GM21825 (cell line): ENCODE measurements at regions not wholly inside any gene's neighbourhood (a gene's known extent, or its start where the extent isn't known, plus 50 kb on each side); places are given as distances from the start of the nearest gene placed in this dataset.

Source experiments
- ATAC-seq: cut with Tn5 transposase; IDR thresholded peaks from one replicate; pipeline ENCODE4 v1.9.1; 2021; ENCODE audit warnings: mild to moderate bottlenecking, moderate library complexity; ENCODE audit not compliant: unreplicated experiment

DNA sequence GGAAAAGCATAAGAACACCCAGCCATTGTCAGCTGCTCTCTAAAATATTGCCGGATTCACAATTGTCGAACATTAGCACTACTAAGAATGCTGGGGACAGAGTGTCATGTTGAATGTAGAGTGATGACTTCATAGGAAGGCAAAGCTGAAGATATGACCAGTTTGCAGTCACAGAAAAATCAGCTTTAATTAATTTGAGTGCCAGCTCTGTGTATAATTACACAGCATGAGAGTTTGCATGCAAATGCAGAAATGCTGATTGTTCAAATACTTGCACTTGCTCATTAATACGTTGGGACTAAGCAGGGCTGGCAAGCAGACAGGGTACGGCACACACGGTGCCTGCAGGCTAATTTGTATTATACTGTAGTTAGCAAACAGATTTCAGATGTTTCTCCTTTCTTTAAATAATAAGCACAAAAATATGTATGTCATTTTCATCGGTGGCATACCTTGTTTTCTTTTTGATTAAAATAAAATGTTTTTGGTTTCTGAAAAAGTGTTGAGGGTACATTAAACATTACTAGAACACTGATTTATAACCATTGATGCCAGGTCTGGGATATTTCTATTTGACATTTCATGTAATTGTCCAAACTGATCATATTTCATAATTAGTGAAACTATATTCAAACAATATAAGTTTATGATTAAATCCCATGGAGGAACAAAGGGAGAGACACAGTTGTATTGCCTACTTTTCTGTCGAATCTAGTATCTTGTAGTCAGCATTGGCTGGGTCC lies 99.8 kb upstream of the ADGRL2 start:
- ATAC-seq, result no peak

DNA sequence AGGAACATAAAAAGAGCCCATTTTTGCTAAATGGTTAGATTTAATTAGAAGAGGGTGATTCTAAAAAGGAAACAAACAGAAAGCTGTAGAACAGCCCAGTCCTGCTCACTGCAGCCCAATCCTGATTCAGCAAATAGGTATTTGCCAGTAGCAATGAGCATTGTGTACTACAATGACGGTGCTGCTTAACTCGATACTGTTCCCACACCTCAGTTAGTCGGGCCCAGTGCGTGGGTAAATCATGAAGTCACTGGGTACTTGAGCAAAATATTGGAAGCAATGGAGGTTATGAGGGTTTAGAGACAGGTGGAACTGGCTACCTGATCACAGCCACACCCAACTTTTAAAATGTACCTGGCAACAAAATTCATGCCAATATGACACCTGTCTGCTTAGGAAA lies 101.5 kb upstream of the ADGRL2 start:
- no peak for ATAC-seq

DNA sequence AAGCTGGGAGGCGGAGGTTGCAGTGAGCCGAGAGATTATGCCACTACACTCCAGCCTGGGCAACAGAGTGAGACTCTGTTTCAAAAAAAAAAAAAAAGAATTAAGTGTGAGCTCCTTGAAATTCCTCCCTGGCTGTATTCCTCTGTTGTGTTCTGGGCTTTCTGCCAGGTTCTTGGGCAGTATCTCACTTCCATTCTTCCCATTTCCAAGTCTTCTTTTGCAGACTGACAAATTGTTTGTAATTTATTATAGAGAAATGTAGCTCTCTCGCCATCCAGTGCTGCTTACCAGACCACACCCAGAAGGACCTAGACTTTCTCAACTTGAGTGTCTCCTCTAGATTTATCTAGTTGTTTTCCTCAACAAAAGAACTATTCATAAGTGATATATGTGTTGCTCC lies 105.0 kb upstream of the ADGRL2 start:
- ATAC-seq, result no peak

DNA sequence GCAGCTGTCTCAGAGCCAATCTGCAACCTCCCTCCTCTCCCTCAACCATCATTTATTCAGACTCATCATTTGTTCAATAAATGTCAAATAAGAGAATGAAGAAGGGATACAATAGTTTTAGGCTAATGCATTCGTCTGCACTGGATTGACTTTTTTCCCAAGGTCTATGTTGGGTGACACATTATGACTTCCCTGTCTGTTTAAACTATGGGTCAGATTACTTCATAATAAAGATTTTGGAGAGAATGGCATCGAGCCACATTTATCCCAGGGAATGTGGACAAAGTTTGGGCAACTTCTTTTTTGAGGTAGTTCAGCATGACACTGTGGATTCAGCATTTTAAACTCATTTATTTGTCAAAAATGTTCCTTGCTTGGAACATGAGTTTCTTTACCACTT lies 107.4 kb upstream of the ADGRL2 start:
- no peak for ATAC-seq

DNA sequence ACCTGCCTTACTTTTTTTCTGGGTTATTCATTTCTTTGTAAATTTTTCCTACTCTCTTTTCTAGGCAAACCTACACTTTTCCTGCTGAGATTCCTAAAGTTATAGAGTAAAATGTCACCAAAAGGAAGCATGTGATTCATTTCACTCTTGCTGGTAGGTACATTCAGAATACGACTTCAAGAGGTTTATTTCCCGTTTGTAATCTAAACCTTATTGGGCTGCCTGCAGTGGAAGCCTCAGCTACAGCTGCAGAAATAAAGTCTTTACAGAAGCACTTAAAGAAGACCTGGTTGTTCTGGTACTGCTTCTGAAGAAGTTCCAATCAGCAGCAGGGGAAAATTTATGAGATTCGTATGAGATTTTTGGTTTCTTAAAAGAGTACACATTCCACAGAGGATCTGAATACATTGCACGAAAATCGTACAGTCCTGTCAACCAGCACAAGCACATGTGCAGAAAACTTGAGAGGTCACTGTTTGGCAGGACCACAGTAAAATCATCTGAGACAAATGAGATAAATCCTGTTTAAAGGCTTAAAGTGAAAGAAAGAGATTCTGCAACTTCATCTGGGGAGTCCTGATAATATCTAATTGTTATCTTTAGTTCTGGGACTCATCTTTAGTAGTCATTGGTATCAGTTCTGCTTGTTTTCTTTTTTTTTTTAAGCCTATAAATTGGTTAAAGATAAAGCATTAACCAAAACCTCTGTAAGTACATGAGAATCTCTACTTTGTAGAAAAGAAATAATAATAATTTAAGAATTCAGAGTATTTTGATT lies 109.9 kb upstream of the ADGRL2 start:
- no peak for ATAC-seq

DNA sequence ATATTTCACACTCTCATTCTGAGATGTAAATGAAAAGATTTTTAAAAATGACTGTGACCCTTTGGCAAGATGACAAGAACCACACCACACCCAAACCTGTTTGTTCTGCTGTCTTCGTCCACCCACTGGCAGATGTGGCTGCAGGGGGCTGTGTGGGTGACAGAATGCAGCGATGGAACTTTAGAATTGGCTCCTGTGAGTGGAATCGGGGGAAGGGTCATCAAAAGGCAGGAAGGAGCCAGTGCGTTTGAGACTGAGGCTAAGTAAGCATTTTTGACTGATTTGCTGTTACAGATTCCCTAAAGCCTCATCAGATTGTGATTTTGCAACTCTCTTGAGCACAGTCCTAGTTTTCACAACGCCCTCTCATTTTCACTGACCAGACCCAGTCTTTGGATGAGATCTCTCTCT lies 111.2 kb upstream of the ADGRL2 start:
- ATAC-seq, result no peak

DNA sequence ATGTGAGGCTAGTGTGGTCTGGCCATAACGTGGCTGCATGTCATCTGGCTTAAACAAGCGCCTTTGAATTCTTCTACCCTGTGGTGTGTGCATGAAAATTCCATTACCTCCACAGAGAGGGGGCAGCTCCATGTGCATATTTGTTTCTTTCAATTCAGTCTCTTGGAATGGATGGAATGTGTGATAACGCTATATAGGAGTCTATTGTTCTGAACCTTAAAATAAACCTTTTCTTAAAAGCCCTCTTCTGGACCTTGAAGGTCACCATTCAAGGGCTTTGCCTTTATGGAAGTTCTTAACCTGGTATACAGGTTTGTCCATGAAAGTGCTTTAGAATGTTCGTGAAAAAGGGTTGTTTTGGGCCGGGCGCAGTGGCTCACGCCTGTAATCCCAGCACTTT lies 118.2 kb upstream of the ADGRL2 start:
- ATAC-seq, result no peak

DNA sequence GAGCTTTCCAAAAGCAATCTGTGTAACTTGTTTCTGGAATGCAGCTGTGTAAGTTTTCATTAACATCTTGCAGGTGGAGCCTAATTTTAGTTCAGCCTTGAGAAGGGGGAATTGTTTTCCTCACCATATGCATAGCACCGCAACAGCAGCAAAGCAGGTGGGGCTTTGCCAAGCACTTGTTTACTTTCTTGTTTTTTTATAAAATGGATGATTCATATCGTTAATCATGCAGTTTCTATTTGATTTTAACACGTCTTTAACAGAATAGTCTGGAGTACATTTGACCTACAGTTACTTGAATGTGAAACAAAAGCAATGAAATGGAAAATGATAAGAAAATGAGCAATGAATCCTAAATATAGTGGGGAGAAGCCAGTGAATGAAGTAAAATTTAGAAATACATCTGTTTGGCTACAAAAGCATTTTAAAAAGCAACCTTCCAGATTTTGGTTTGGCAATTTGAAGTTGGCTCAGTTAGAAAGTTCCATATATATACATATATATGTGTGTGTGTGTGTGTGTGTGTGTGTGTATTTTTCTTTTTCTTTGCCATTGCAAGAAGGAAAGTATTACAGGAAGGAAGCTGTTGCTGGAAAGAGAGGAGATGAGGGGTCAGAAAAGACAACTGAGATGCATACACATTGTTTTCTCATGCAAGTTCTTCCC lies 119.0 kb upstream of the ADGRL2 start:
- ATAC-seq, result no peak

DNA sequence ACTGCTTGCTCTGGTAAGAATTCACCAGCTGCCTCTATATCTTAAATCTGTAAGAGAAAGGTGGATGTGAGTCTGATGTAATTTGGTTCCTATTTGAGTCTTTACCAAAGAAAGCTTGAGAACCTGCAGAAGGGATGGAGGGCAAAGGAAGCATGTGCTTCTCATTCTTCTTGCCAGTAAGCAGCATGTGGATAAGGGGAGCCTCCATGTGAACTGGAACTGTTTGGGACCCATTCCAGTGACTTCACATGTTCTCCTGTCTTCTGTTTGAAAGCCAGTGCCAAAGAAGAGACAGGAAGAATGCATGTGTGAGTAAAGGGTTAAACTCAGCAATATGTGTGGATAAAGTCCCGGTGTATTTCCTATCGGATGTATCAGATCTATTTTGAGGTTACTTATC lies 119.6 kb upstream of the ADGRL2 start:
- no peak for ATAC-seq

DNA sequence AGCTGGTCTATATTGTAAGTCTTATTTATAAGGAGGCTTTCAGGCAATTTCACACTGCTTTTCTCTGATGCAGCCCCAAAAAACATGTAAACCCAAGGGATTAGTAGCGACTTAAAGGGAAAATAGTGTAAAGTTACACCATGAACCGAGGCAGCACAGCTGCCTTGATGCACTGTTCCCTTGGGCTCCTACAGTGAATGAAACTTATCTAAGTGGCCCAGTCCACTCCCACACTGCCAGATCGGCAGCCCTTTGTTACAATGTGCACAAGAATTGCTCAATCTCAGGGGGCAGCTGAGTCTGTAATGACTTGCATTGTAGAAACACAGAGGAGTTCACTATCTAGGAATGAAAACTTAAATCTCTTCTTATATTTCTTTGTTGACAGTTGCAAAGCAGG lies 120.8 kb upstream of the ADGRL2 start:
- no peak for ATAC-seq

DNA sequence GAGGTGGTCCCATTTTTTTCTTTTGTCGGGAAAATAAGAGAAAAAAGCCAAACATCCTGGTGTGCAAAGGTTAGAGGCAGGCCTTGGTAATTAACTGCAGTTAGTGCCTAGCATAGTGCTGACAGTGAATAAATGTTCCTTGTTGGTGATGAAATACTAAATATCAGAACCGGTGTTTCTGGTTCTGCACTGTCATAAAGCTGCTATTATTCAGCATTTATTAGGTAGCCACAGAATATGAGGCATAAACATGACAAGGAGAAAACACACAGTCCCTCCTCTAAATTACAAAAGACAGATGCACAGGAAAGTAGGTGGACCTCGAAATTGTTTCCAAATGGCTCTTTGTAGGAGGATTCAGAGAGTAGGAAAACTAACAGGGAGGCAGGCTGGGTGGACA lies 122.0 kb upstream of the ADGRL2 start:
- no peak for ATAC-seq

DNA sequence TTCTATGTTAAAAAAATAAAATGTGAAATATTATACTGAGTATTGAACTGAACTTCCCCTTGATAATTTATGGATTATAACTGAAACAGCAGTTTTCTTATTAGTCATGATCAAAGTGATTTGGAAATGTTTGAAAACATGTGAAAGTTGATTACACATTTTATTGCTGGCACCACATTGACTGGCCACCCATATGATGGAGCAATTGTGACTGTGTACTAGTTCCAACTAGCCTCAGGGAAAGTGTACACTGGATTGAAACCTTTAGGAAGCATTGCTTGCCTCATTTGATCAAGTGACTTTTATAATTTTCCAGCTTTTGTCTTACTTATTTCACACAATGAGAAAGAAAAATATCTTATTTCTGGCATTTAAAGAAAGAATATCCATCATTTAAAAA lies 128.0 kb upstream of the ADGRL2 start:
- no peak for ATAC-seq

DNA sequence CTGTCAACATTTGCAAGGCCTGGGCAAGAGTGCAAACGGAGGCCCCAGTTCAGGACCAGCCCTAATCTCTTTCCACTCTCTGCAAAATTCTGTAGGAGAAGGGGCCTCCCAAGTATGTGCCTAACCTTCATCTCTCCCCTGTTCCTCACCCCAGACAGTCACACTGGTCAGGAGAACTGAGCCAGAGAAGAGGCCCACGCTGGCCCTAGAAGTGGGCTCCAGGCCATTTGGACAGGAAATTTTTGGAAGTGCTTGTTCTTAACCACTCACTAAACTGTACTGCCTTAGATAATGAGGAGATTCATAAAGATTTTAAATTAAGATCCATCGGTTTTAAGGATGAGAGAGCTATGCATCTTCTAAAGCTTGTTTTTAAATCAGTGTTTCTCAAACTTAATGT lies 129.7 kb upstream of the ADGRL2 start:
- no peak for ATAC-seq

DNA sequence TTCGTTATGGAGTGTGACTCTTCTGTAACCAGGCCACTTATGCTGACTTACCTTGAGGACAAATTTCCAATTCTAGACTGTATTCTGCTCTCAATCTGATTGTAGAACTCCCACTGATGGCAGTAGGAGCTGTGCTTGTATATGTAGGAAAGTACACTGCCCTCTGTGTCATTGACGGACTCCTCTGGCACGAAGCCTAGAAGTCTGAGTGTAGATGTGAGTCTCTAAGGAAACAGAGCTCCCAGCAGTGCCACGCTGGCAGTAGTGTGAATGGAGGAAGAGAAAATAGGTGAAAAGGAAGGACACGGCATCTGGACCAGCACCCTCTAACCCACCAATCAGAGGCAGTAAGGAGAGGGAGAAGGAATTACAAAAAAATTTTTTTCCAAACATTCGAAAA lies 130.4 kb upstream of the ADGRL2 start:
- ATAC-seq, result no peak

DNA sequence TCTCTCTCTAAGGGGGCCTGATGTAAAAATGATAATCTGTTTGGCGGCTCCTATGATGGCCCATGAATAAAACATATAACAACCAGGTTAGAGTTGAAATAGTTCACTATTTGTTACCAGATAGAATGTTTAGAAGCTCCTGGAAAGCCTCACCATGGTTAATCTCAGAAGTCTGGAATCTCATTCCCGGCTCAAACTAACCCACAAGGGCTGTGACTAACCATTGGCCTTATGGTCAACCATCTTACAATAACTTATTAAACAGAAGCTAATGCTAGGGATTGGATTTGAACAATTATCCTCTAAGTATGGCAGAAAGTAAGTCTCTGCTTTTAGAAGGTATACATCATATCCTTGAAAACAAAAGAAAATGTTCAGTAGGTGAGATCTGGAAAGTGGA lies 134.1 kb upstream of the ADGRL2 start:
- ATAC-seq, result no peak

DNA sequence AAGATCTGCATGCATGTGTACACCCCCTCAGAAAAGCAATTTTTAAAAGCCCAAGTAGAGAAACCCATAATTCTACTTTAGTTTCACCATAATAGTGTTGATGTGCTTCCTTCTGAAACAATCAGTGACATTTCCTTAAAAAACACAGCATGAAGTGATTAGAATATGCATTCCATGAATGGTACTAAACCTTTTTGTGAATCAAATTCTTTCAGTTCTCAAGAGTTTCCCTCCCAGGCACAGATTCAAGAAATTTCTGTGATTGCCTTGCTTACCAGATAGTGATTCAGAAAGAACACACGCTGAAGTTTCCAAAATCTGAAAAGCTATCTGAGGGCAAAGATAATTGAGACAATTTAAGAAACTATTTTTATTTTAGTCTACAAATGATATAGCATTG lies 136.4 kb upstream of the ADGRL2 start:
- no peak for ATAC-seq

DNA sequence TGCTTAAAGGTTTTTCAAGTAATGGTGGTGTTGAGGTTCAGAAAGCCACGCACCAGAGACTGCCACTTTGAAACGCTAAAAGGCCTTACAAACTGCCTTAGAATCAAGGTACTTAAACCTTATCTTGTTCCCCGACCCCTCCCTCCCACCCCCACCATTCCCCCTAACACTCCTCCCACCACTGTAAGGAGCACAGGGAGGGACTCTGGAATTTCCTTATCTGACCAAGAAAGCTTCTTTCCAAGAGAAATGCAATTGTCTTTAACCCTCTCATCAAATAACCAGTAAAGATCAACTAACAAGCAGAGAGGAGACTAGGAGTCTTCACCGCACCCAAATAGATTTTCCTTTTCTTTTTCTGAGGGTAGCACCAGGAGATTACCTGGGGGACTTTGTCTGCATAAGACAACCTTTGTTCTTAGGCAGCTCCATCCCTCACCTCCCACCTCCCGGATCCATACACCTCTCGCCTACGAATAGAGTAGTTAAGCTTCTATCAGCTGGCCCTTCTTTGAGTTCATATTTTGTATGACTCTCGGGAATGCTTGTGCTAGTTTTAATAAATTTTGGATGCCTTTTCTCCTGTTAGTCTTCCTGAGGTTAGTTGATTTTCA lies 137.7 kb upstream of the ADGRL2 start:
- ATAC-seq, result no peak

DNA sequence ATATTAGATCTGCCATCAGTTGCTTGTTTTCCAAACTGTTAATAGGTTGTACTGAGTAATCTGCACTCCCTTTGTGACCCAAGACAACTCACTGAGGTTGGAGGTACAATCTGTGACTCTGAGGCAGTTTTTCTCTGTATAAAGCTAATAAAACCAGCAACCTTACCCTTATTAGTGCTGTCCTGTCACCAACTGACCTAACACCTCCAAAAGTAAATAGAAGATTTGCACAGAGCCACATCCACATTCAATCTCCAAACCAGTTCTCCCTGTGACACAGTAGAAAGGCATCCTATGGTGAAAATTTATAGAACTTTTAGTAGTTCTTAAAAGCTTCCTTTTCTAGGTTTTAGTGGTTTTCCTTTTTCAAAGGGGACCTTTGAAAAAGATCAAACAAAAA lies 140.4 kb upstream of the ADGRL2 start:
- ATAC-seq, result no peak

DNA sequence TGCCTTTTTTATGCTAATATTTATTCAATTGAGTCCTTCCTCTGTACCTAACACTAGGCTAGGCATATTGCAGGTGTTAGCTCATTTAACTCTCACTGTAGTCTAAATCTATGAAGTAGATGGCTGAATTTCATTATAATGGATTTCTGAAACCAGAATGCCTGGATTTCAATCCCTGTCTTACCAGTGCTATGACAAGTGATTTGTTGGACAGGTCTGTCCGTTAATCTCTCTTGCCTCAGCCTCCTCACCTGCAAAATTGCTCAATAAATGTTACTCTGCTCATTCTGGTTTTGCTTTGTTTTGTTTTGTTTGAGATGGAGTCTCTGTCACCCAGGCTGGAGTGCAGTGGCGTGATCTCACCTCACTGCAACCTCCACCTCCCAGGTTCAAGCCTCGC lies 146.1 kb upstream of the ADGRL2 start:
- no peak for ATAC-seq

DNA sequence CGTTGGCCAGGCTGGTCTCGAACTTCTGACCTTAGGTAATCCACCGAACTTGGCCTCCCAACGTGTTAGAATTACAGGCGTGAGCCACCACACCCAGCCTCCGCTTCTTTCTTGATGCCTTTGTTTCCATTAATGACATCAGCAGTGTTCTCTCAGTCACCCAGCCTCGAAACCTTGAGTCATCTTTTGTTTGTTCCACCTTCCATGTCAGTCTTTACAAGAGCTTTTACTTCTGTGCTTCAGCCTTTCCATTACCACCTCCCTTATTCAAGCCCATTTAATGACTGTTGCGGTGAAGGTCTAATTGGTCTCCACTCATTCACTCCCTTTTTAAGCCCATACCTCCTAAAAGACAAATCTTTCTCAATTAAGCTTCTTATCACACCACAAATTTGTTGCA lies 146.6 kb upstream of the ADGRL2 start:
- ATAC-seq, result no peak

DNA sequence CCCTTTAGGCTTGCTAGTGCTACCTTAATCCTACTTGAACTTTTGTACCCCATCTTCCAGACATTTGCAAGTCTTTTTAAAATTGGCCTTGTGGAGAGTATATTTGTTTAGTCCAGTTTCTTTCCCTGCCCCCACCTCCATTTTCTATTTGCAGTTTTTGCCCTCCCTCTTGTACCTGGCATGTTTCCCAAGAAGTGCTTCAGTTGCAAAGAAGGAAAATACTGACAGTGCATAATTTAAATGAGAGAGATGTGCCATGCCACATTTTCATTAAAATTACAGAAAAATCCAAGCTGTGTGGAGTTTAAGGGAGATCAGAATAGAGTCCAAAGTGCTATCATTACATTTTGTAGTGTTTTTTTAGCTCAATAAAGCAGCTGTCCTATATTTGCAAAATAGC lies 150.0 kb upstream of the ADGRL2 start:
- no peak for ATAC-seq

DNA sequence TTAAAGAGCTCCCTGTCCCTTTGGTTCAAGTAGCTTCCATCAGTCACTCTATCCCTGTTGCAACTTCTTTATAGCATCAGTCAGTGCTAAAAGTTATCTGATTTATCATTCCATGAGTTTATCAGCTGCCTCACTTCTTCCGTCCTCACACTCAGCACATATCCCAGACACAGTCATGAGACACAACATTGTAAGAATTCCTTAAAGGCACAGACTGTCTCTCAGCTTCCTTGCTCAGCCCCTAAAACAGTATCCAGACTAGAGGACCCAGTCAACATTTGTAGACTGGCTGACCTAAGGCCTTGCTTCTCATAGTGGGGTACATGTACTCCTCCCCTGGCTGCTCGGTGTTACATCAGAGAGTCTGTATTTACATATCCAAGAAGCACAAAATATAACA lies 164.9 kb upstream of the ADGRL2 start:
- ATAC-seq, result no peak
